ENCODE measurements at regions not wholly inside any gene's neighbourhood (a gene's known extent, or its start where the extent isn't known, plus 50 kb on each side); places are given as distances from the start of the nearest gene placed in this dataset.

- Histone ChIP-seq H3K79me2 (ENCODE audit: insufficient read depth, low read depth) (no peaks in the 10 kb centered on the region), H4K20me1 (ENCODE audit: insufficient read depth) (no peaks in the 10 kb centered on the region), H2AFZ (ENCODE audit: low read depth) (no peak overlapping the region), H3K27me3 (ENCODE audit: insufficient read depth, low read depth) (no peaks in the 10 kb centered on the region), H3K36me3 (ENCODE audit: insufficient read depth) (no peaks in the 10 kb centered on the region), H3K4me2 (no peak overlapping the region), H3K9ac (no peak overlapping the region), H3K4me3 (IDR thresholded peaks at IDR 0.05; ENCODE audit: insufficient read depth, low read depth, low read length) (no peak overlapping the region), H3K27ac (no peak overlapping the region), H3K4me1 (ENCODE audit: low read depth, poor library complexity, severe bottlenecking) (no peaks in the 10 kb centered on the region)
- TF ChIP-seq CTCF (conservative IDR thresholded peaks at IDR 0.05; ENCODE audit: low read depth, low read length) = no peak
Observed at GRCh38 chr18:41268271-41268670, 686.8 kb upstream of the PIK3C3 start.

GRCh38 chr18:41266616-41267015, 688.4 kb upstream of the PIK3C3 start:
- H3K36me3 ChIP-seq (ENCODE audit: insufficient read depth) = no peaks in the 10 kb centered on the region

GRCh38 chr18:41266204-41266603, 688.8 kb upstream of the PIK3C3 start:
- H3K4me1 ChIP-seq (ENCODE audit: low read depth, poor library complexity, severe bottlenecking) = no peaks in the 10 kb centered on the region
- TF ChIP-seq CTCF (conservative IDR thresholded peaks at IDR 0.05; ENCODE audit: low read depth, low read length) = no peak
- no peak overlapping the region for H3K27ac ChIP-seq
- no peak overlapping the region for H3K4me3 ChIP-seq (IDR thresholded peaks at IDR 0.05; ENCODE audit: insufficient read depth, low read depth, low read length)
- no peaks in the 10 kb centered on the region for H3K79me2 ChIP-seq (ENCODE audit: insufficient read depth, low read depth)
- H3K4me2 ChIP-seq = no peak overlapping the region
- no peak overlapping the region for H3K9ac ChIP-seq
- no peaks in the 10 kb centered on the region for H3K36me3 ChIP-seq (ENCODE audit: insufficient read depth)
- H4K20me1 ChIP-seq (ENCODE audit: insufficient read depth) = no peaks in the 10 kb centered on the region
- no peaks in the 10 kb centered on the region for H3K27me3 ChIP-seq (ENCODE audit: insufficient read depth, low read depth)
- no peak overlapping the region for H2AFZ ChIP-seq (ENCODE audit: low read depth)

More at GRCh38 chr18:41266616-41267015, 688.4 kb upstream of the PIK3C3 start:
- no peak overlapping the region for H2AFZ ChIP-seq (ENCODE audit: low read depth)
- no peaks in the 10 kb centered on the region for H3K79me2 ChIP-seq (ENCODE audit: insufficient read depth, low read depth)
- H3K27ac ChIP-seq = no peak overlapping the region
- H3K27me3 ChIP-seq (ENCODE audit: insufficient read depth, low read depth) = no peaks in the 10 kb centered on the region
- H3K4me2 ChIP-seq = no peak overlapping the region
- no peaks in the 10 kb centered on the region for H4K20me1 ChIP-seq (ENCODE audit: insufficient read depth)
- H3K4me1 ChIP-seq (ENCODE audit: low read depth, poor library complexity, severe bottlenecking) = no peaks in the 10 kb centered on the region
- no peak for TF ChIP-seq CTCF (conservative IDR thresholded peaks at IDR 0.05; ENCODE audit: low read depth, low read length)
- H3K9ac ChIP-seq = no peak overlapping the region
- no peak overlapping the region for H3K4me3 ChIP-seq (IDR thresholded peaks at IDR 0.05; ENCODE audit: insufficient read depth, low read depth, low read length)

GRCh38 chr18:41265047-41265446, 690.0 kb upstream of the PIK3C3 start:
- no peak overlapping the region for H3K27ac ChIP-seq
- H2AFZ ChIP-seq (ENCODE audit: low read depth) = no peak overlapping the region

More at GRCh38 chr18:41265047-41265446, 690.0 kb upstream of the PIK3C3 start:
- H3K9ac ChIP-seq = no peak overlapping the region
- H3K4me1 ChIP-seq (ENCODE audit: low read depth, poor library complexity, severe bottlenecking) = no peaks in the 10 kb centered on the region
- no peaks in the 10 kb centered on the region for H3K27me3 ChIP-seq (ENCODE audit: insufficient read depth, low read depth)
- H3K79me2 ChIP-seq (ENCODE audit: insufficient read depth, low read depth) = no peaks in the 10 kb centered on the region
- no peak for TF ChIP-seq CTCF (conservative IDR thresholded peaks at IDR 0.05; ENCODE audit: low read depth, low read length)
- no peaks in the 10 kb centered on the region for H4K20me1 ChIP-seq (ENCODE audit: insufficient read depth)
- no peaks in the 10 kb centered on the region for H3K36me3 ChIP-seq (ENCODE audit: insufficient read depth)
- no peak overlapping the region for H3K4me3 ChIP-seq (IDR thresholded peaks at IDR 0.05; ENCODE audit: insufficient read depth, low read depth, low read length)
- H3K4me2 ChIP-seq = no peak overlapping the region
